ENCODE measurements at regions not wholly inside any gene's neighbourhood (a gene's known extent, or its start where the extent isn't known, plus 50 kb on each side); places are given as distances from the start of the nearest gene placed in this dataset.
"Not testable (repeated sequence)": the region's sequence is repeated elsewhere in the genome, so short reads cannot be mapped to it uniquely, and the experiment has no call there.

DNA sequence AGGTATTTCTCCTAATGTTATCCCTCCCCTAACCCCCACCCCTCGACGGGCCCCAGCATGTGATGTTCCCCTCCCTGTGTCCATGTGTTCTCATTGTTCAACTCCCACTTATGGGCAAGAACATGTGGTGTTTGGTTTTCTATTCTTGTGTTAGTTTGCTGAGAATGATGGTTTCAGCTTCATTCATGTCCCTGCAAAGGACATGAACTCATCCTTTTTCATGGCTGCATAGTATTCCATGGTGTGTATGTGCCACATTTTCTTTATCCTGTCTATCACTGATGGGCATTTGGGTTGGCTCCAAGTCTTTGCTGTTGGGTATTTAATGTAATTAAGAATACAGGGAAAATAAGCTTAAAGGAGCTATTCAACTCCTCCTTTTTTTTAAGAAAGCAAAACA lies 1030.4 kb downstream of the PCDH7 start:
- not testable (repeated sequence) for DNase-seq (ENCODE audit: low read depth)

DNA sequence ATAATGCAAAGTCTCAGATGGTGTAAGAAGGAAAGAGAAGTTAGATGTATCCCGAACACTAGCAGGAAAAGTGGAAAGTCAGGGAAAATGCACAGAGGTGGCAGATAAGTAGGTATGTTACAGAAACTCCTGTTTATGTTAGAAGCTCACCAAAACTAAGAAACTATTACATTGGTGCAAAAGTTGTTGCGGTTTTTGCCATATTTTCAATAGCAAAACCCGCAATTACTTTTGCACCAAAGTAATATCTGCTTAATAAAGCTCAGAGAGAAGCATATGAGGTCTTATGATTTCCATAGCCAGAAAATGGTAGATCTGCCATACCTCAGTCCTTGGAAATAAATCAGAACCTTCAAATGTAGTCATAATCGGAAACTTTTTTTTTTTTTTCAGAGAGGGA lies 1035.6 kb downstream of the PCDH7 start:
- DNase-seq (ENCODE audit: low read depth), result no peak

DNA sequence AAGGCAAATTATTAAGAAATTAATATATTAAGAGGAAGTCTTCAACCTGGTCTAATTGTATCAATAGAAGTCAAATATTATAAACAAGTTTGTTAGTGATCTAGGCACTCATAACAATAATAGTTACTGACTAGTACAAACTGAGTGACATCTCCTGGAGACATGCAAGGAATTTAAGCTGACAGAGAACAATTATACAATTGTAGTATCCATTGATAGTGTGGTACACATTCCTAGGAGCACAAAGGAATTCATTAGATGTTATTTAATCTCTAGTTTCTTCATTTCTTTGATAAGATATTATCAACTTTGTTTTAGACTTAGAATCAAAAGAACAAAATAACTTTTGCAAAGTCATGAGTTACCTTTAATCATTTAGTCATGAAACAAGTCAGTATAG lies 1048.6 kb downstream of the PCDH7 start:
- DNase-seq (ENCODE audit: low read depth), result no peak

DNA sequence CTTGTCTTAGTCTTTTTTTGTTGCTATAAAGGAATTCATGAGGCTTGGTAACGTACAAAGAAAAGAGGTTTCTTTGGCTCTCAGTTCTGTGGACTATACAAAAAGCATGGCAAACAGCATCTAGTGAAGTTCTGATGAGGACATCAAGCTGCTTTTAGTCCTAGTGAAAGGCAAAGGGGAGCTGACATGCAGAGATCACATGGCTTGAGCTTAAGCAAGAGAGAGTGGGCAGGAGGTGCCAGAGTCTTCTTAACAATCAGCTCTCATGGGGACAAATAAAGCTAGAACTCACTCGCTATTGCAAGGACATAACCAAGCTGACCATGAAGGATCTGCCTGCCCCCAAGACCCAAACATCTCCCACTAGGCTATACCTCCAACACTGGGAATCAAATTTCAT lies 1063.1 kb downstream of the PCDH7 start:
- no peak for DNase-seq (ENCODE audit: low read depth)

DNA sequence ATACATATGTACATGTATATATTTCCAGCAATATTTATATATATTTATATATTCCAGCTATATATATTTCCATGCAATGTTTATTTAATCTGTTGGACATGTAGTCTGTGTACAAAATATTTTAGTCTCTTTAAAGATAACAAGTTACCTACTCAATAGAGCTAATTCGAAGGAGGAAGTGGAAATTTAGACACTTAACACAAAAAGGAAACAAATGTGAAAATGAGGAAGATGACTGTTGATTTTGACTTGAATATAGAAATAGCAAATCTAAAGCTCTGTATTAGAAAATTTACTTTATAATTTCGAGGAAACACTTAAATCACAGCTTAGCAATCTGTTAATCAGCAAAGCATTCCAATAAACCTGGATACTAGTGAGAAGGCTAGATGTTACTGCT lies 1064.4 kb downstream of the PCDH7 start:
- DNase-seq (ENCODE audit: low read depth), result no peak

DNA sequence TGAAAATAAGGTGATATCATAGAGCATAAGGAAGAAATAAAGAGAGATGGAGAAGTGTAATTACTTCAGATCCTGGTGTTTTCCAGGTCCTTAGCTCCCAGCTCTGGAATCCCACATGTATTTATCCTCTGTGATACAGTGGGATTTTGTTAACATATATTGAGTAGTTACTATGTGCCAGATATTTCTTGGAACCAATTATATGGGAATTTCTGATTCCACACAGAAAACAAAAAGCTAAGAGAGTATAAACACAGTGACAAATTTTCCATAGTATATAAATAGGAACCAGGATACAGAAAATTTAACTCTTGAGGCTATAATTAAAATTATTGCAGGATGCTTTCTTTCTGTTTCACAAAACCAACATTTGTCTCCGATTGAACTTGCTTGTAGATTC lies 1067.5 kb downstream of the PCDH7 start:
- DNase-seq (ENCODE audit: low read depth), result no peak

DNA sequence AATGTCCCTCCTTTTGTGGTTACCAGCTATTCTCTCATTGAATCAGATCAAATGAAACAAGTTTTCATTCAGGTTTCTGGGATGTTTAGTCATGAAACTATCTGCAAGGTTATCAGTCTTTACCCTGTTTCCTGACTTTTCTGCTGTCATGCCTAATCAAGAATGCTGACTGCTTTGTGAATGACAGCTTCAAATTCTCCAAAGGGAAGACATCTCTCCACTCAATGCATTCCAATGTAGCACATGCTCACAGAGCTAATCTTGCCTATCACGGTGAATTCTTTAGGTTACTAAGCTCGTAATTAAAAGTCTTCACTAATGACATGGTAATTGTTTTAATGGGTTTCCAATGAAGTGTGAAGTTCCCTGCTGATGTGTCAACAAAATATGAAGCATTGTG lies 1068.5 kb downstream of the PCDH7 start:
- DNase-seq (ENCODE audit: low read depth), result no peak

DNA sequence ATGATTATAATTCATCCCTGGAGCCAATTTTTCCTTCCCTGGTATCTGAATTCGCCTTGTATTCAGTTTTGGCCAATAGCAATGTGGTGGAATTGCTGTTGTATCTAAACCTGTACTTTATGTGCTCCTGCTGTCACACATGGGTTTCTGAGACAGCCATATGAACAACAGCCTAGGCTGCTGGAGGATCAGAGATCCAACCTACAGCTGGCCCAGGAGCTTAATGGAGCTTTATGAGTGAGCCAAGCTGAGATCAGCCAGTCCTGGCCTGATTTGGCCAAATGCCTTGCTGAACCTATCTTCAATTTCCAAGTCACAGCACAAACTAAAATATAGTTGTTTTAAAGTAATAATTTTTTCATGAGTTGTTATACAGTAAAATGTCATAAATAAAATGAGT lies 1071.5 kb downstream of the PCDH7 start:
- DNase-seq (ENCODE audit: low read depth), result no peak

DNA sequence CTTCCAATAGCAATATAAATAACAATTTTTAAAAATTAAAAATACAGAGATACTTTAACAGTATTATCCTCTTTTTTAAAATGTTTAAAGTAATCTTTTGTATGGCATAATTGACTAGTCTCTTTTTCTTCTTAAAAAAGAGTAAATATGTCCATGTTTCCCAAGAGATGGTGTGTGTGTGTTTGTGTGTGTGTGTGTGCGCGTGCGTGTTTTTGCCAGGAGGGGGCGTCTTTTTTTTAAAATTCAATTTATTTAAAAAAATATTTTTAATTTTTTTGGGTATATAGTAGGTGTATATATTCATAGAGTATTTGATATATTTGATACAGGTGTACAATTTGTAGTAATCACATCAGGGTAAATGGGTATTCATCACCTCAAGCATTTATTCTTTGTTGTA lies 1073.7 kb downstream of the PCDH7 start:
- no peak for DNase-seq (ENCODE audit: low read depth)

DNA sequence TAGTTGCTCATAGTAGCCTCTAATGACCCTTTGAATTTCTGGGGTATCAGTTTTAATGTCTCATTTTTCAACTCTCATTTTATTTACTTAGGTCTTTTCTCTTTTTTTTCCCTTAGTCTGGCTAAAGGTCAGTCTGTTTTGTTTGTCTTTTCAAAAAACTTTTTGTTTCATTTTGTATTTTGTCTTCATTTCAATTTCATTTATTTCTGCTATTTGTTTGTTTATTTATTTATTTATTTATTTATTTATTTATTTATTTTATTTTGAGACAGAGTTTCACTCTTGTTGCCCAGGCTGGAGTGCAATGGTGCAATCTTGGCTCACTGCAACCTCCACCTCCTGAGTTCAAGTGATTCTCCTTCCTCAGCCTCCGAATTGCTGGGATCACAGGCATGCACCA lies 1076.9 kb downstream of the PCDH7 start:
- not testable (repeated sequence) for DNase-seq (ENCODE audit: low read depth)

DNA sequence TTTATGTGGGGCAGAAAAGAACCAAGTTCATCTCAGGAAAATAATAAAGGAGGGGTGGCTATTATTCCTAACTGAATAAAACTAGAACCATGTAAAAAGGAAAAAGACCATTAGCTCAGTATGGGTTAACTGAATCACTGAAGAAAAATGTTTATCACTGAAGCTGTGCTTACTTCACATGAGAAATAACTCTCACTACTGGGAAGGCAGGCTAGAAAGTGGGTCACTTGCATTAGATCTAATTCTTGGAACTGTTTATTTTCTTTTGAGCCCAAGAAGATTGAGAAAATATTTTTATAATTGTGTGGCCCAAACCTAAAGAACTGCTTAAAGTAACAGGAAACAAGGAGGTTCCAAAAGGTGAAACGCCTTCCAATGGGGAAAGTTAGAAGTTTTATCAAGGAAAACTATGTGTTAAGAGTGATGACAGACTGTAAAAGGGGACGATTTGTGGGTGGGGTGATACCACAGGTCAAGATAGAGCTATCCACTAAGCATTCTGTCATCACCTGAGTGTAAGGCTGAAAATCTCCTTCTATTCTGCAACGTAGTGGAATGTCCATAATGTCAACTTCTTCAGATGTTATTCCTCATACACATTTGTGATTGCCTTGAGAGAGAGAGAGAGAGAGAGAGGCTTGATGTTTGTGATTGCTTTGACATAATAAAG lies 1083.5 kb downstream of the PCDH7 start:
- no peak for DNase-seq (ENCODE audit: low read depth)

DNA sequence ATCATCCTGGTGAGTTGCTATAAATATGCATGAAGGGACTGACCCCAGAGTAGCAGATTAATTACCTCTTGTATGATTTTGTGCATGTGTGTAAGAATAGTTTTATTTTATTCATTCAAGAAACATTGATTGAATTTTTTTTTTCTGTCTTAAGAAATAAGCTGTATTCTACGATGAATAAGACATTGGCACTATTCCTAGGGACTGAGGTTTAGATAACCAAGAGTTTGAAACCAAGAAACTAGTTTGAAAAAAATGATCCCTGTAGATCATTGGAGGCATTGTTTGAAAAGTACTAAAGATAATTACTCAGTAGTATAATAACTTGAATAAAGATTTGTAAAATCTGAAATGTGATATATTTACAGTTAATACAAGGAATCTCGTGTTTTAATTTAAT lies 1086.9 kb downstream of the PCDH7 start:
- DNase-seq (ENCODE audit: low read depth), result no peak

DNA sequence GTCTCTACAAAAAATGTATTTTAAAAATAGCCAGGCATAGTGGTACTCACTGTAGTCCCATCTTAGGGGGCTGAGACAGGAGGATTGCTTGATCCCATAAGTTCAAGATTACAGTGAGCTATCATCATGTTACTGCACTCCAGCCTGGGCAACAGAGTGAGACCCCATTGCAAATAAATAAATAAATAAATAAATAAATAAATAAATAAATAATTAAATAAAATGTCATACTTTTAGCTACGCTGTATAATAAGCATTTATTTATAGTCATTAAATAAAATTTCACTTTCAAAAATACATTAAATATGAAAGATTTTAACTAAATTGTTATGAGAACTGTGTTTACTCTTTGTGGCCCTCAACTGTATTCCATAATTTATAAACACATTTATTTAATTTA lies 1124.2 kb downstream of the PCDH7 start:
- DNase-seq (ENCODE audit: low read depth), result no peak

DNA sequence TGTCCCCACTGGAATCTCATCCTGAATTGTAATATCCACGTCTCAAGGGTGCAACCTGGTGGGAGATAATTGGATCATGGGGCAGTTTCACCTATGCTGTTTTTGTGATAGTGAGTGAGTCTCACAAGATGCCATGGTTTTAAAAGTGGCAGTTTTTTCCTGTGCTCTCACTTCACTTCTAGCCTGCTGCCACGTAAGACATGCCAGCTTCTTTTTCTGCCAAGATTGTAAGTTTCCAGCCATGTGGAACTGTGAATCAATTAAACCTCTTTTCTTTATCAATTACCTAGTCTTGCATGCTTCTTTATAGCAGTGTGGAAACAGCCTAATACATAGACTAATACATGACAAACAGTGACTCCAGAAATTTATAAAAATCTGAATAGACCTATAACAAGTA lies 1131.8 kb downstream of the PCDH7 start:
- no peak for DNase-seq (ENCODE audit: low read depth)

DNA sequence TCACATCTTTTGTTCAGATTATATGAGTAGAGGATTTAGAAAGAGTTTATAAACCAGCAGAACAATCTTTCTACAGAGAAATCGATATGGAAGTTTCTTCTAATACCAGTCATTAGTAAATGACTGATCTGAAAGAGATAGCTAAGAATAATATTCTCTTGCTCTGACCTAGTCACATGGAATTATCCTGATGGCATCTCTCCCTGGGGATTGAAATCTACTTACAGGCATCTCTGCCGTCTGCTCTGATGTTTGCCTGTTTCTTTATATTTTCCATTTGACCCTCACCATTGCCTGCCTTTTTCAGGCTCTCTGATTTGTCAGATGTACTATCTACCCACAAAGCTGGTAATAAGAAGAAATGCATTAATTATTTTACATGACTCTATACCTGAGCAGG lies 1157.3 kb downstream of the PCDH7 start:
- no peak for DNase-seq (ENCODE audit: low read depth)

DNA sequence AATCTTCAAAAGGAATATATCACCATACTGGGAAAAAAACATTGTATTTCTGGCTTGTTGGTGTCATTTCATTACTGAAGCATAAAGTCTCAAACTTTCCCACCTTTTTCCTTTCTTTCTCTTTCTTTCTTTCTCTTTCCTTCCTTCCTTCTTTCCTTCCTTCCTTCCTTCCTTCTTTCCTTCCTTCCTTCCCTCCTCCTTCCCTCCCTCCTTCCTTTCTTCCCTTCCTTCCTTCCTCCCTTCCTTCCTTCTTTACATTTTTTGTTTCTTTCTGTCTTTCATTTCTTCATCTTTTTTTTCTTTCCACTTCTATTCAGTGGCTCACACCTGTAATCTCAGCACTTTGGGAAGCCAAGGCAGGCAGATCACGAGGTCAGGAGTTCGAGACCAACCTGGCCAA lies 1160.7 kb downstream of the PCDH7 start:
- DNase-seq (ENCODE audit: low read depth), result not testable (repeated sequence)

DNA sequence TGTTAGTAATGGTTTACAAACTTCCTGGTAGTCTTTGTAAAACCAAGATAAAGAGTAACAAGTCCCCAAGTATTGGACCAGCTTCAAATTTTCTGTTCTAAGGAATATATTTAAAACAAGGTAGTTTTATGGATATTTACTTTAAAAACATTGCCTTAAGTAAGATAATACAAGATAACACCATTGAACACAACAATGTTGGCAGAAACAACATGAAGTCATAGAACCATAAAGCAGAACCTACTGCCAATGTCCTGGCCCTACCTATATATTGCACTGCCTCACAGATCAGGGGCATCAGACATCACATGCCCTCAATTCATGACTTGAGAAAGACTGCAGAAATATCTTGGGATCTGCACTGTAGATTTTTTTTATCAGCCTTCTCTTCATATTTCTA lies 1176.2 kb downstream of the PCDH7 start:
- DNase-seq (ENCODE audit: low read depth), result no peak

DNA sequence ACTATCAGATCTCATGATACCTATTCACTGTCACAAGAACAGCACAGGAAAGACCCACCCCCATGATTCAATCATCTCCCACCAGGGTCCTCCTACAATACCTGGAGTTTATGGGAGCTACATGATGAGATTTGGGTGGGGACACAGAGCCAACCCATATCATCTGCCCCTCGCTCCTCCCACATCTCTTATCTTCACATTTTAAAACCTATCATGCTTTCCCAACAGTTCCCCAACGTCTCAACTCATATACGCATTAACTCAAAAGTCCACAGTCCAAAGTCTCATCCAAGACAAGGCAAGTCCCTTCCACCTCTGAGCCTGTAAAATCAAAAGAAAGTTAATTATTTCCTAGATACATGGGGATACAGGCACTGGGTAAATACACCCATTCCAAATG lies 1185.2 kb downstream of the PCDH7 start:
- DNase-seq (ENCODE audit: low read depth), result no peak

DNA sequence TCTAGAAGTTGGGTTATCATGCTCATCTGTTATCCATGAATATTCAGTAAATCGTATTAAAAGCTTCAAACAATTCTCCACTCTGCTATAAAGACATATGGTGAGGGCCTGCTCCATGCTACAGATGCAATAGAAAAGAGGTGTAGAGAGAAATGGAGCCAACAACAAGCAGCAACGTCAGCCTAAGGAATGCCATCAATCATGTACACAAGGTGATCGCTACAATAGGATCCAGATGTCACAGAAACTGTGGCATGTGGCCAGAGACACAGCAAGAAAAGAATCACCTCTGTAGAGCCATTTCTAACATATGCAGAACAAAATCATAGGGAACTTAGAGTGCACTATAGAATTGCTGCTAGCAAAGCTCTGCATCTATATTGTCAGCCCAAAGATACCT lies 1188.1 kb downstream of the PCDH7 start:
- DNase-seq (ENCODE audit: low read depth), result peak; percentile 2

DNA sequence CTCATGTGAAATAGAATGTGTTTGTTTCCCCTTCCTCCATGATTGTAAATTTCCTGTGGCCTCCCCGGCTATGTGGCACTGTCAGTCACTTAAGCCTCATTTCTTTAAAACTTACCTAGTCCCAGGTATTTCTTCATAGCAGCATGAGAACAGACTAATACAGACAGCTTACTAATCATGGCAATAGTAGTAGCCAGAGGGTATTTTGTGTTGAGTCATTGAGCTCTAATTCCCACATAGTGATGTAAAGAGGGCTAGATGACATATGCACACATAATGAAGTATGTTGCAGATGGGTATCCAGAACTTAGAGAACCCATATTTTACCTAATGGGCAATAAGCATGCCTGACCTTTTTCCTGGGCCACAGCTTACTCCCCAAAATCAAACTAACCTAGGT lies 1197.2 kb downstream of the PCDH7 start:
- DNase-seq (ENCODE audit: low read depth), result peak; percentile 7

DNA sequence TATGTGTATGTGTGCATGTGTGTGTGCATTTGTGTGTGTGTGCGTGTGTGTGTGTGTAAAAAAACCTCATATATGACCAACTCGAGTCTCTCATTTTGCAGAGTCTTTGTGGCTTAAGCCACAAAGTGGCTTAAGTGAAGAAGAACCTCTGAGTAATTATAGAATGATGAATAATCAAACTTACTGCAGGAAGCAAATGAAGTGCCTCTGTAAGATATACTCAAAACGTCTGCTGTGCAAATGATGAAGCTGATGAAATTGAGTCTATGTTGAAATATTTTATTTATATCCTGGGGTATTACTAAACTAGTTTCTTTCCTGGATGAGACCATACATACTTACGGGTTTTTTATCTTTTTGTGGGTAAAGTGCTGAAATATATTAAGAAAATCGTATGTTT lies 1198.7 kb downstream of the PCDH7 start:
- DNase-seq (ENCODE audit: low read depth), result peak; percentile 7

DNA sequence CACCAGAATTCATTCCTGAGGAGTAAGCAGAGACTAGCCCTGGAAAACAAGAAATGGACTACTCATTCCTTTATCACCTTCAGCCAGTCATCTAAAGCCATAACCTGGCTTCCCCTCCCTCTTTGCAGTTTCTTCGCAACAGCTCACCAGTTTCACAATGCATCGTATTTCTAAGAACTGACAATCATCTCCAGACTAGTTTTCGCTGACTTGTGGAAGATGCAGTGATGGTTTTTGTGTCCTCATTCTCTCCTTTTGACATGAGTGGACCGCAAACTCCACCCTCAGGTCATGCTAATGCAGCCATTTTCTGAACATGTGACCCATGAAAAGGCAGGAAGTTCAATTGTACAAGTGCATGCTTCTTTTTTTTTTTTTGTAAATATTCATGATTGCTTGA lies 1203.5 kb downstream of the PCDH7 start:
- no peak for DNase-seq (ENCODE audit: low read depth)

DNA sequence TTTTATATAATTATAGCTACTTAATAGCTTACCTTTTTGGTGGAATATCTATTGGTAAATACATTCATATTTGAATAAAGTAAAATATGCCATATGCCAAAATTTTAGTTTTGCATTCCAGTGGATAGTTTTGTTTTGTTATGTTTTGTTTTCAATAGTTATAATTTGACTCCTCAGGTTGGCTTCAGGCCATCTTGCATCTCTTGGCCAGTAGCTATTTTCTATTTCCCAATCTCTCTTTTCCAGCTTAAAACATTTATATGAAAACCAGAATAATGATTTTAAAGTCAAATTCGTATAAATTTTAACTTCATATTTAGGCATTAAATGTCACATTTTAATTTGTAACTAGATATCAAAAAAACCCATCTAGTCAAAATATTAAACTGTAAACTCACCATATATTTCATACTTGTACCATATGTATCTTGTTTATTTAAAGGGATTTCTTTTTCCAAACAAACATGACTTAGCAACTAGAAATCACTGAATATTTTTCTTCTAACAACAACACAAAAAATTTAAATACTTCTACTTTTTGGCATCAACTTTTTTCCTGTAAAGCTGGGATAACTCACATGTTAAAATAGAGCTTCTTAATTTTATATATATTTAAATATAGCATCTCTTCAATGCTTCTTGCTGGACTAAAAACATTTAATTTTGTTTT lies 1209.6 kb downstream of the PCDH7 start:
- no peak for DNase-seq (ENCODE audit: low read depth)

DNA sequence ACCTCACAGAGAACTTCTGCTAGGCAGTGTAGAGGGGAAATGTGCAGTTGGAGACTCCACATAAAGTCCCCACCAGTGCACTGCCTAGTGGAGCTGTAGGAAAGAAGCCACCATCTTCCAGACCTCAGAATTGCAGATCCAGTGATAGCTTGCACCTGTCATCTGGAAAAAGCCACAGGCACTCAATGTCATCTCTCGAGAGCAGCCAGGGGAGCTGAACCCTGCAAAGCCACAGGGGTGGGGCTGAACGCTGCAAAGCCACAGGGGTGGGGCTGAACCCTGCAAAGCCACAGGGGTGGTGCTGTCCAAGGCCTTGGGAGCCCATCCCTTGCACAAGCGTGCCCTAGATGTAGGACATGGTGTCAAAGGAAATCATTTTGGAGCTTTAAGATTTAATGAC lies 1226.3 kb downstream of the PCDH7 start:
- no peak for DNase-seq (ENCODE audit: low read depth)
